ENCODE measurements at regions not wholly inside any gene's neighbourhood (a gene's known extent, or its start where the extent isn't known, plus 50 kb on each side); places are given as distances from the start of the nearest gene placed in this dataset.

DNA sequence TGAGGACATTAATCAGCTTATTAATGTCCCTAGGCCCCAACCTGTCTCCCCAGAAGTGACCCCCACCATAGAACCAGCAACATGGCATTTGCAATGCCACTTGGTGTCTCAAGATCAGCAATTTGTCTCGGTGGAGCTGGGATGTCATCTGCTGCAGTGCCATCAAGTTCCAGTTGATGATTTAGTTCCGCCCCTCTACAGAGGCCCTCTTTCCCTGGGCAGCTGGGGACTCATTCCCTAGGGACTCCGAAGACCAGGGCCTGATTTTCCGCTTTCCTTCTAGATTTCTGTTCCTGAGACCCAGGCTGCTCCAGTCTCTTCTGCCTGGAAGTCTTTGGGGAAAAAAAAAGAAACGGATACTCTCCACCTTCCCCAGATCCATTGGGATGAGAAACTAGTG, 122.5 kb upstream of the NANOS1 start:
- peaks cover 14% of the 10 kb centered on the region for H3K27me3 ChIP-seq (replicated peaks; ENCODE audit: control insufficient read depth, insufficient read depth, low read length)
- H3K4me1 ChIP-seq (ENCODE audit: control insufficient read depth, insufficient read depth, low read length) = peaks cover 20% of the 10 kb centered on the region
- no peak overlapping the region for H3K4me3 ChIP-seq (ENCODE audit: low read length)
- no peaks in the 10 kb centered on the region for H3K9me3 ChIP-seq (ENCODE audit: control insufficient read depth, low read length)
- no peaks in the 10 kb centered on the region for H3K36me3 ChIP-seq (ENCODE audit: control insufficient read depth, insufficient read depth, low read length, severe bottlenecking)
- H3K9ac ChIP-seq (ENCODE audit: low read length) = no peak overlapping the region
- DNase-seq (ENCODE audit: low read depth) = no peak

DNA sequence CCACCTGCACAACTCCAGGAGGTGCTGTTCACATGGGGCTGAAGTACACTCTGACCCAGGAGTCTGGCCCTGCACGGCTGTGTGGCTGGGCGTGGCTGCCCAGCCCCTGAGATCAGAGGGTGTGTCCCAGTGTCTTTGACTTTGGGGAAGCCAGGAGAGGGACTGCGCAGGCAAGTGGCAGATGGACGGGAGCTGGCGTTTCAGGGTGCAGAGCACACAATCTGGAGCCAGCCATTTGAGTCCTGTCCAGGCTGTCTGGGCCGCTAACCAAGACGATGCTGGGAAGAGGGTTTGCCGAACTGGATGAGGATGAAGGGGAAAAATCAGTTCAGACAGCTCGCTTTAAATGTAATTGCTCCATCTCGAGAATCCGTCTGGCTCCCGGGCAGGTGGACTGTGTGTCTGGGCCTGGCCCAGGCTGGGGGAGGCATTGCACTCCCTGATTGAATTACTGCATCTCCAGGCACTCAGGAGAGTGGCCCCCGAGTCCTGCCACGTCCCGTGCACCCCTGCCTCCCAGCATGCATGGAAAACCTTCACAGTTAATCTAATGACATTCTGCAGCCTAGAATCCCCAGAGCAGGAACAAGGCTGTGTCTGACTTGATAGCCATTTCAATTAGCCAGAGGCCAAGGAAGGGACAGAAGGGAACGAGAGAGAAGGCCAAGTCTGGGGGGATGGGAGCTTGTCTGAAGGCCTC, 120.8 kb upstream of the NANOS1 start:
- no peak for DNase-seq (ENCODE audit: low read depth)
- no peak overlapping the region for H3K4me3 ChIP-seq (ENCODE audit: low read length)

DNA sequence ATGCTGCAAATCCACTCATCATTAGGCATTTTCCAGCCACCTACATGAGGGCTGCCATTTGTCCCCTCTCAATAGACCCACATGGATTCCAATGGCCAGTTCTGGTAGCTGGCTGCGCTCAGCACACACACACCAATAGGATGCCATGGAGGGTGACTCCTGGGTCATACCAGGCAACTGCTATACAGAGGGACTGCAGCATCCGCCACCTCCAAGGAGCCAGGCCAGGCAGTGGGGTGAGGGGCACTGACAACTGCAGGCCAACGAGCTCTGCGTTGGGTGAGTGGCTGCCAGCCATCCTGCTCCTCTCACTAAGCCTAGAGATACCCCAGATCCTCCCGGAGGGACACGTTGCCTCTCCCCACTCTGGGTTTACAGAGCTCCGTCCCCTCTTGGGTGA, 118.8 kb upstream of the NANOS1 start:
- no peak for DNase-seq (ENCODE audit: low read depth)
- Histone ChIP-seq H3K36me3 (ENCODE audit: control insufficient read depth, insufficient read depth, low read length, severe bottlenecking) (no peaks in the 10 kb centered on the region), H3K4me1 (ENCODE audit: control insufficient read depth, insufficient read depth, low read length) (peaks cover 19% of the 10 kb centered on the region), H3K9me3 (ENCODE audit: control insufficient read depth, low read length) (no peaks in the 10 kb centered on the region), H3K27me3 (replicated peaks; ENCODE audit: control insufficient read depth, insufficient read depth, low read length) (peaks cover 6% of the 10 kb centered on the region), H3K4me3 (ENCODE audit: low read length) (no peak overlapping the region), H3K9ac (ENCODE audit: low read length) (no peak overlapping the region)

More for the DNA sequence above, 120.8 kb upstream of the NANOS1 start:
- Histone ChIP-seq H3K36me3 (ENCODE audit: control insufficient read depth, insufficient read depth, low read length, severe bottlenecking) (no peaks in the 10 kb centered on the region), H3K9me3 (ENCODE audit: control insufficient read depth, low read length) (no peaks in the 10 kb centered on the region), H3K9ac (ENCODE audit: low read length) (no peak overlapping the region), H3K27me3 (replicated peaks; ENCODE audit: control insufficient read depth, insufficient read depth, low read length) (peaks cover 6% of the 10 kb centered on the region), H3K4me1 (ENCODE audit: control insufficient read depth, insufficient read depth, low read length) (peaks cover 22% of the 10 kb centered on the region)

DNA sequence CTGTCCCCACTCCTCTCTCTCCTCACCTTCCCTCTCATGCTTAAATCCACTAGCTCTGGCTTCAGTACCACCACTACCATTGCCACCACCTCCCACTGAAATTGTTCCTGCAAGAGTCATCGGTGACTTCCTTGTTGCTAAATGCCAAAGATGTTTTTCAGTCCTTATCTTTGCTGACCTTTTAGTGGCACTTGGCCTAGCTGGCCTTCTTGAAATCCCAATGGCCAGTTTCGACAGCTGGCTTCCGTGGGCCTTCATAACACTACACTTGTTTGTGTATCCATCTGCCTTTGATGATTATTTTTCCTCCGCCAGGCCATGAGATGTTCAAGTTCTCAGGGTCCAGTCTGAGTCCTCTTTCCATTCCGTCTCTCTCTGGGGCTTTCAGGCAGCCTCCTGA, 118.2 kb upstream of the NANOS1 start:
- Histone ChIP-seq H3K4me3 (ENCODE audit: low read length) (no peak overlapping the region), H3K9ac (ENCODE audit: low read length) (no peak overlapping the region), H3K4me1 (ENCODE audit: control insufficient read depth, insufficient read depth, low read length) (peaks cover 19% of the 10 kb centered on the region), H3K9me3 (ENCODE audit: control insufficient read depth, low read length) (no peaks in the 10 kb centered on the region), H3K27me3 (replicated peaks; ENCODE audit: control insufficient read depth, insufficient read depth, low read length) (peaks cover 6% of the 10 kb centered on the region), H3K36me3 (ENCODE audit: control insufficient read depth, insufficient read depth, low read length, severe bottlenecking) (no peaks in the 10 kb centered on the region)
- DNase-seq (ENCODE audit: low read depth) = peak; percentile 4

DNA sequence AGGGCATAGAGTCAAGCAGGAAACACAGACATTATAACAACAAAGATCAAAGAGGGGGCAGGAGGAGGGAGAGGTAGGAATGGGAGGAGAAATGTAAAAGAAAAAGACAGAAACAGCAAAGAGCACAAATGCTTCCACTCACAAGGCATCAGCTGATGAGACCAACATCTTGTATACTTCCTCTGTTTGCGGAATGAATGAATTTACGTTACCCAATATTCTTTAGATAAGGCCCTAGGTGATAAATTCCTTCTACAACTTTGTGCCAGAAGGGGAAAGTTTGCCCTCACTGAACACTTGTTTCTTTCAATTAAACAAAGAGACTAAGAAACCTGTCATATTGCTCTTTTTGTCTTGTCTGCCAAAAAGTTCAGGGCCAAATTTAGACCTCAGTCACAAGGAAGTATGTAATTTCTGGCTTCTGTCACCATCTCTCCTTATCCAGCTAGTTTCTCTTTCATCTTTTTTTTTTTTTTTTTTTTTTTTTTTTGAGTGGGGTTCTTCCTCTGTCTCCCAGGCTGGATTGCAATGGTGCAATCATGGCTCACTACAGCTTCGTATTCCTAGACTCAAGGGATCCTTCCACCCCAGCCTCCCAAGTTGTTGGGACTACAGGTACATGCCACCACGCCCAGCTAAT, 116.4 kb upstream of the NANOS1 start:
- peaks cover 6% of the 10 kb centered on the region for H3K27me3 ChIP-seq (replicated peaks; ENCODE audit: control insufficient read depth, insufficient read depth, low read length)
- H3K9me3 ChIP-seq (ENCODE audit: control insufficient read depth, low read length) = no peaks in the 10 kb centered on the region
- H3K36me3 ChIP-seq (ENCODE audit: control insufficient read depth, insufficient read depth, low read length, severe bottlenecking) = no peaks in the 10 kb centered on the region
- peaks cover 19% of the 10 kb centered on the region for H3K4me1 ChIP-seq (ENCODE audit: control insufficient read depth, insufficient read depth, low read length)
- no peak overlapping the region for H3K9ac ChIP-seq (ENCODE audit: low read length)
- DNase-seq (ENCODE audit: low read depth) = no peak
- H3K4me3 ChIP-seq (ENCODE audit: low read length) = no peak overlapping the region

DNA sequence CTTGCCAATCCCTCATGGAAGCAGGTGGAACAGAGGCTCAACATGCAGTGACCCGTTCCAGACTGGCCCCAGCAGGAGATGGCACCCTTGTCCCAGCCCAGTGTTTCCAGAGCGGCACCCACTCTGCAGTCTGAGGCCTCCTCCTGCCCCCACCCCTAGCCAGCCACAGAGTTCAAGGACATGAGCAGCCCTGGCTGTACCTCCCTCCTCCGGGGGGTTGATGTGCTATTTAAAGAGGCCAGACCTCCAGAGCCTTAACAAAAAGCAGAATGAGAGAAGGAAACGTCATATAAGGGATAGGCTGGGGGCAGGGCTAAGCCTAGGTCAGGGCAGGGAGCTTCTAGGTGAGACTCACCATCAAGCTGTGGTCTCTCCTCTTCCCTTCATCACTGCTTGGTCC, 115.7 kb upstream of the NANOS1 start:
- Histone ChIP-seq H3K4me3 (ENCODE audit: low read length) (no peak overlapping the region), H3K36me3 (ENCODE audit: control insufficient read depth, insufficient read depth, low read length, severe bottlenecking) (no peaks in the 10 kb centered on the region), H3K9me3 (ENCODE audit: control insufficient read depth, low read length) (no peaks in the 10 kb centered on the region), H3K4me1 (ENCODE audit: control insufficient read depth, insufficient read depth, low read length) (peaks cover 17% of the 10 kb centered on the region), H3K27me3 (replicated peaks; ENCODE audit: control insufficient read depth, insufficient read depth, low read length) (peaks cover 6% of the 10 kb centered on the region), H3K9ac (ENCODE audit: low read length) (no peak overlapping the region)
- DNase-seq (ENCODE audit: low read depth) = no peak

DNA sequence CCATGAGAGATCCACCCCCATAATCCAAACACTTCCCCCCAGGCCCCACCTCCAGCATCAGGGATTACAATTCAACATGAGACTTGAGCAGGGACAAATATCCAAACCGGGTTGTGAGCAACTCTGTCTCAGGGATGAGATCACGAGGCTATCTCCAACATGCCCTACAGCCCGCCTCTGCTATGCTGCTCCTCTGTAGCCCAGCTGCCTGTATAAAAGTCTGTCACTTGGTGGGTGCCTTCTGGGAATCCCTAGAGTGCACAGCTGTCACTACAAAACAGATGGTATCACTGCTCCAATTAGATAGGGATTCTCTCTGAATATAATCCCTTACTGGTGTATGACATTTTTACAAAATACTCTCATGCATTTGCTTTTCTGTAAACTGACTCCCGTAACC, 114.9 kb upstream of the NANOS1 start:
- H3K9ac ChIP-seq (ENCODE audit: low read length) = no peak overlapping the region
- H3K36me3 ChIP-seq (ENCODE audit: control insufficient read depth, insufficient read depth, low read length, severe bottlenecking) = no peaks in the 10 kb centered on the region
- peaks cover 14% of the 10 kb centered on the region for H3K4me1 ChIP-seq (ENCODE audit: control insufficient read depth, insufficient read depth, low read length)
- no peak for DNase-seq (ENCODE audit: low read depth)
- H3K4me3 ChIP-seq (ENCODE audit: low read length) = no peak overlapping the region
- H3K27me3 ChIP-seq (replicated peaks; ENCODE audit: control insufficient read depth, insufficient read depth, low read length) = peaks cover 6% of the 10 kb centered on the region
- no peaks in the 10 kb centered on the region for H3K9me3 ChIP-seq (ENCODE audit: control insufficient read depth, low read length)

DNA sequence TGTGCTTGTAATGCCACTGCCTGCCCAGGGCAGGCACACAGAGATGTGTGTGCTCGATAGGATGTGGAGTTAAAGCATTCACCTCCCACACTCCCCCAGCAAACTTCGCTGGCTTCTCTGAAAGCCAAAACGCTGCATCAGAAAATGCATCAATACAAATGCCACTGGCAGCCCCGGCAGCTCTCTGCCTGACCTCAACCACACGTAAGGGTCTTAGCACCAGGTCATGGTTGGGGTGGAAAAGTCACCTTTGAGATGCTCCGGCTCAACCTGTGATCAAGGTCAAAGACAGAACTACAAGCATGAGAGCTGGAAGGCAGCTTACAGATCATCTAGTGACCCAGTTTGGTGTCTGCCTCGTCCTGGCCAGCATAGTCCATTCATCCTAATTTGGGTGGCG, 114.4 kb upstream of the NANOS1 start:
- peaks cover 14% of the 10 kb centered on the region for H3K4me1 ChIP-seq (ENCODE audit: control insufficient read depth, insufficient read depth, low read length)
- peaks cover 6% of the 10 kb centered on the region for H3K27me3 ChIP-seq (replicated peaks; ENCODE audit: control insufficient read depth, insufficient read depth, low read length)
- H3K9me3 ChIP-seq (ENCODE audit: control insufficient read depth, low read length) = no peaks in the 10 kb centered on the region
- no peak for DNase-seq (ENCODE audit: low read depth)
- no peaks in the 10 kb centered on the region for H3K36me3 ChIP-seq (ENCODE audit: control insufficient read depth, insufficient read depth, low read length, severe bottlenecking)
- no peak overlapping the region for H3K4me3 ChIP-seq (ENCODE audit: low read length)
- no peak overlapping the region for H3K9ac ChIP-seq (ENCODE audit: low read length)

DNA sequence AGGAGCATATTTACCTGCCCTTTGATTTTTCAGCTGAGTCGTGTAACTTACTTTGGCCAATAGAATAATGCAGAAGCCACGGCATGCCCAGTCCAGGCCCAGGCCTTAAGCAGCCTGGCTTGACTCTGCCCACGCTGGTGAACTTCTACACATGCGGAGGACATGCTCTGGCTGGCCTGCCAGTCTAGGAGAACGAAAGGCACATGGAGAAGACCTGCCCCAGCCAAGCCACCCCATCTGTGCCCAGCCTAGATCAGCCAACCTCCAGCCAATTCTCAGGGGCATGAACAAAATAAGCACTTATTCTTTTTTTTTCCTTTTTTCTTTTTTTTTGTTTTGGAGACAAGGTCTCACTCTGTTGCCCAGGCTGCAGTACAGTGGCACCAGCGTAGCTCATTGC, 112.7 kb upstream of the NANOS1 start:
- DNase-seq (ENCODE audit: low read depth) = no peak
- Histone ChIP-seq H3K9me3 (ENCODE audit: control insufficient read depth, low read length) (no peaks in the 10 kb centered on the region), H3K4me3 (ENCODE audit: low read length) (no peak overlapping the region), H3K9ac (ENCODE audit: low read length) (no peak overlapping the region), H3K36me3 (ENCODE audit: control insufficient read depth, insufficient read depth, low read length, severe bottlenecking) (no peaks in the 10 kb centered on the region), H3K4me1 (ENCODE audit: control insufficient read depth, insufficient read depth, low read length) (peaks cover 6% of the 10 kb centered on the region), H3K27me3 (replicated peaks; ENCODE audit: control insufficient read depth, insufficient read depth, low read length) (peaks cover 6% of the 10 kb centered on the region)

DNA sequence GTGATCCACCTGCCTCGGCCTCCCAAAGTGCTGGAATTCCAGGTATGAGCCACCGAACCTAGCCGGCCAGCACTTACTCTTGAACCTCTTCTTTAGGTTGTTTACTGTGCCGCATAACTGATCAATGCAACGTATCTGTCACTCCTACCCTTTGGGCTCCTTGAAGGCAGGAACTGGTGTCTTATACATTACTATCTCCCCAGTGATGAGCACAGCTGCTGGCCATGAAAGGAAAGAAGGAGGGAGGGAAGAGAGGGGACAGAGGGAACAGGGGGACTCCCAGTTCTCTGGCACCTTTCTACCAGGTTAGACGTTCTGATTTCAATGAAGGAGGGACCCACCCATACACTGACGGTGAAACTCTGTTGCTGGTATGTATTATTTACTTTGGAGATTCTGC, 111.8 kb upstream of the NANOS1 start:
- no peak overlapping the region for H3K4me3 ChIP-seq (ENCODE audit: low read length)
- H3K9me3 ChIP-seq (ENCODE audit: control insufficient read depth, low read length) = no peaks in the 10 kb centered on the region
- DNase-seq (ENCODE audit: low read depth) = no peak
- peaks cover 6% of the 10 kb centered on the region for H3K27me3 ChIP-seq (replicated peaks; ENCODE audit: control insufficient read depth, insufficient read depth, low read length)
- no peaks in the 10 kb centered on the region for H3K36me3 ChIP-seq (ENCODE audit: control insufficient read depth, insufficient read depth, low read length, severe bottlenecking)
- peaks cover 5% of the 10 kb centered on the region for H3K4me1 ChIP-seq (ENCODE audit: control insufficient read depth, insufficient read depth, low read length)
- no peak overlapping the region for H3K9ac ChIP-seq (ENCODE audit: low read length)

DNA sequence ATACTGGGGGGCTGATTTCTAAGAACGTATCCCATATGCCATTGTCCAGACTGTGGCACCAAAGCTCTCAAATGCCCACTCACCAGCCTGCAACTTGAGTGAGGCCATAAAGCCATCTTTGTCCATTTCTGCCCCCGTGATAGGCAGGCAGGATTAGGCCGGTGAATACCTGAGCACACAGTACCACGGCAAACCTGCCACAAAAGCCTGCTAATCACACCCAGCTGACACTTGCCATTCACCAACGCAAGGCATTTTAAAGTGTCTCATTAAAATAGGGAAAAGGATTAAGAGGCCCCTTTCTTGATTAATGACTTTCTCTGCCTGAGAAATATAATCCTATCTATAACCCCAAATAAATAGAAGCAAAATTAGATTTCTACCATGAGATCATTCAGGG, 111.4 kb upstream of the NANOS1 start:
- DNase-seq (ENCODE audit: low read depth) = no peak
- H3K9ac ChIP-seq (ENCODE audit: low read length) = no peak overlapping the region
- peaks cover 6% of the 10 kb centered on the region for H3K27me3 ChIP-seq (replicated peaks; ENCODE audit: control insufficient read depth, insufficient read depth, low read length)
- no peaks in the 10 kb centered on the region for H3K9me3 ChIP-seq (ENCODE audit: control insufficient read depth, low read length)
- H3K4me3 ChIP-seq (ENCODE audit: low read length) = no peak overlapping the region
- H3K4me1 ChIP-seq (ENCODE audit: control insufficient read depth, insufficient read depth, low read length) = peaks cover 5% of the 10 kb centered on the region
- H3K36me3 ChIP-seq (ENCODE audit: control insufficient read depth, insufficient read depth, low read length, severe bottlenecking) = no peaks in the 10 kb centered on the region

DNA sequence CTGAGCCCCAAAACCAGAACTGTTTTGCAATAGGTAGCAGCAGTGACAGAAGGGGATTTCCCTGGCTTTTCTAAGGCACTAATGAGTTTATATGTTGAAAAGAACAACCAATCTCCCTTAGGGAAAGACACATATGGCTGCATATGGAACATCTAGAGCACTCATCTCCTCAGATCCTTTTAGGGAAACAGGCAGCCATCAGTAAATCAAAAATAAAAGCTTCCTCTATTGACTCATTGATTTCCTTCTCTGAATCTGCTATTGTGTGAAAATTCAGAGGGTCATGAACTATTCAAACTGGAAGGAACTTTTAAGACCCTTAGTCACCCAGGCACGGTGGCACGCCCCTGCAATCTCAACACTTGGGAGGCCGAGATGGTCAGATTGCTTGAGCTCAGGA, 110.9 kb upstream of the NANOS1 start:
- Histone ChIP-seq H3K9me3 (ENCODE audit: control insufficient read depth, low read length) (no peaks in the 10 kb centered on the region), H3K36me3 (ENCODE audit: control insufficient read depth, insufficient read depth, low read length, severe bottlenecking) (no peaks in the 10 kb centered on the region), H3K9ac (ENCODE audit: low read length) (no peak overlapping the region), H3K27me3 (replicated peaks; ENCODE audit: control insufficient read depth, insufficient read depth, low read length) (peaks cover 6% of the 10 kb centered on the region), H3K4me1 (ENCODE audit: control insufficient read depth, insufficient read depth, low read length) (peaks cover 5% of the 10 kb centered on the region), H3K4me3 (ENCODE audit: low read length) (no peak overlapping the region)
- DNase-seq (ENCODE audit: low read depth) = no peak
